HEK293 (cell line): ENCODE measurements at regions not wholly inside any gene's neighbourhood (a gene's known extent, or its start where the extent isn't known, plus 50 kb on each side); places are given as distances from the start of the nearest gene placed in this dataset.
A peak's percentile ranks its signal among the peaks of the same experiment; 100 is the strongest.

Experiments used
- CTCF ChIA-PET: fragments of 350-600 bp; formaldehyde crosslinking; extraction: SDS; loops from one replicate; lab custom pipeline; 2021; ENCODE audit warnings: antibody characterized with exemption; lab: Yijun Ruan, JAX
- POLR2A ChIA-PET: fragments of 300-600 bp; formaldehyde crosslinking; extraction: SDS; loops from one replicate; lab custom pipeline; 2020; ENCODE audit warnings: antibody characterized with exemption, inconsistent platforms; lab: Yijun Ruan, JAX
- H3K27ac ChIP-seq: fragments of 200-500 bp; sonication (Bioruptor generic); 2 replicates; pipeline ENCODE4 v1.5.1; 2014; ENCODE audit warnings: low read depth, low read length, control low read depth, inconsistent platforms; ENCODE audit errors: extremely low read depth
- H3K36me3 ChIP-seq, 2 experiments: fragments of 200-500 bp in 1 of 2; sonication (Bioruptor generic) in 1 of 2; 1 replicate in 1 of 2; 2 replicates in 1 of 2; pipeline ENCODE4 v1.5.1; 2014 to 2017; ENCODE audit warnings: inconsistent platforms in 2 of 2, low read length in 2 of 2; ENCODE audit not compliant: control insufficient read depth in 2 of 2, insufficient read depth in 1 of 2
- H3K4me1 ChIP-seq: fragments of 200-500 bp; sonication (Bioruptor generic); 2 replicates; pipeline ENCODE4 v1.5.1; 2014; ENCODE audit warnings: mild to moderate bottlenecking, low read length, inconsistent platforms; ENCODE audit not compliant: control insufficient read depth, insufficient read depth
- H3K4me3 ChIP-seq: 2 replicates; pipeline ENCODE4 v1.5.1; 2011; ENCODE audit warnings: low read depth, mild to moderate bottlenecking, control low read depth, low read length, moderate library complexity
- H3K9me3 ChIP-seq: fragments of 200-500 bp; sonication (Bioruptor generic); 2 replicates; pipeline ENCODE4 v1.5.1; 2014; ENCODE audit warnings: low read depth, low read length, inconsistent platforms; ENCODE audit not compliant: control insufficient read depth, insufficient read depth
- BCL11B ChIP-seq: fragments of 450-650 bp; formaldehyde crosslinking; IDR thresholded peaks from 2 replicates; pipeline ENCODE4 v1.5.1; 2016; ENCODE audit warnings: low read depth, missing biosample characterization, missing genetic modification characterization
- EGR2 ChIP-seq: fragments of 450-650 bp; formaldehyde crosslinking; IDR thresholded peaks from 2 replicates; pipeline ENCODE4 v1.5.1; 2016; ENCODE audit warnings: low read depth, missing biosample characterization, missing genetic modification characterization
- KLF1 ChIP-seq: fragments of 450-650 bp; formaldehyde crosslinking; IDR thresholded peaks from 2 replicates; pipeline ENCODE4 v1.5.1; 2016; ENCODE audit warnings: missing biosample characterization, missing genetic modification characterization
- OVOL3 ChIP-seq: fragments of 450-650 bp; formaldehyde crosslinking; IDR thresholded peaks from 2 replicates; pipeline ENCODE4 v1.5.1; 2016; ENCODE audit warnings: missing biosample characterization, missing genetic modification characterization
- PBX3 ChIP-seq: sonication (generic); formaldehyde crosslinking; IDR thresholded peaks from 2 replicates; pipeline ENCODE4 v1.8.1; 2022; ENCODE audit warnings: mild to moderate bottlenecking, moderate library complexity, missing genetic modification reagents
- YY2 ChIP-seq: fragments of 450-650 bp; formaldehyde crosslinking; IDR thresholded peaks from 2 replicates; pipeline ENCODE4 v1.5.1; 2016; ENCODE audit warnings: missing biosample characterization, missing genetic modification characterization
- ZBTB49 ChIP-seq: fragments of 450-650 bp; formaldehyde crosslinking; IDR thresholded peaks from 2 replicates; pipeline ENCODE4 v1.5.1; 2016; ENCODE audit warnings: missing biosample characterization, missing genetic modification characterization, low read depth
- ZFHX2 ChIP-seq: fragments of 450-650 bp; formaldehyde crosslinking; conservative IDR thresholded peaks from 2 replicates; pipeline ENCODE4 v1.5.1; 2016; ENCODE audit warnings: missing biosample characterization, missing genetic modification characterization
- ZNF138 ChIP-seq: fragments of 450-650 bp; formaldehyde crosslinking; IDR thresholded peaks from 2 replicates; pipeline ENCODE4 v1.5.1; 2016; ENCODE audit warnings: missing biosample characterization, missing genetic modification characterization, borderline replicate concordance
- ZNF16 ChIP-seq: fragments of 450-650 bp; formaldehyde crosslinking; IDR thresholded peaks from 2 replicates; pipeline ENCODE4 v1.5.1; 2016; ENCODE audit warnings: low read depth, missing biosample characterization, missing genetic modification characterization
- ZNF202 ChIP-seq: fragments of 450-650 bp; formaldehyde crosslinking; IDR thresholded peaks from 2 replicates; pipeline ENCODE4 v1.5.1; 2016; ENCODE audit warnings: missing biosample characterization, missing genetic modification characterization, borderline replicate concordance
- ZNF214 ChIP-seq: fragments of 450-650 bp; formaldehyde crosslinking; IDR thresholded peaks from 2 replicates; pipeline ENCODE4 v1.5.1; 2017; ENCODE audit warnings: missing biosample characterization, mild to moderate bottlenecking, missing genetic modification characterization, borderline replicate concordance
- ZNF302 ChIP-seq: fragments of 450-650 bp; formaldehyde crosslinking; IDR thresholded peaks from 2 replicates; pipeline ENCODE4 v1.5.1; 2016; ENCODE audit warnings: missing biosample characterization, missing genetic modification characterization, low read depth
- ZNF521 ChIP-seq: fragments of 450-650 bp; formaldehyde crosslinking; IDR thresholded peaks from 2 replicates; pipeline ENCODE4 v1.5.1; 2017; ENCODE audit warnings: missing biosample characterization, mild to moderate bottlenecking, missing genetic modification characterization
- ZNF571 ChIP-seq: fragments of 450-650 bp; formaldehyde crosslinking; IDR thresholded peaks from 2 replicates; pipeline ENCODE4 v1.5.0; 2017; ENCODE audit warnings: missing biosample characterization, missing genetic modification characterization
- ZNF621 ChIP-seq: fragments of 450-650 bp; formaldehyde crosslinking; IDR thresholded peaks from 2 replicates; pipeline ENCODE4 v1.5.1; 2017; ENCODE audit warnings: missing biosample characterization, missing genetic modification characterization
- ZNF623 ChIP-seq: fragments of 450-650 bp; formaldehyde crosslinking; IDR thresholded peaks from 2 replicates; pipeline ENCODE4 v1.5.1; 2016; ENCODE audit warnings: missing biosample characterization, missing genetic modification characterization
- ZNF654 ChIP-seq: fragments of 450-650 bp; formaldehyde crosslinking; IDR thresholded peaks from 2 replicates; pipeline ENCODE4 v1.5.1; 2016; ENCODE audit warnings: low read depth, missing biosample characterization, missing genetic modification characterization
- ZNF76 ChIP-seq: fragments of 450-650 bp; formaldehyde crosslinking; IDR thresholded peaks from 2 replicates; pipeline ENCODE4; 2016; ENCODE audit warnings: low read depth, missing biosample characterization, missing genetic modification characterization, borderline replicate concordance
- TF ChIP-seq, protein P1 (sequence below): fragments of 450-650 bp; formaldehyde crosslinking; IDR thresholded peaks from 2 replicates; pipeline ENCODE4 v1.5.1; 2016; ENCODE audit warnings: missing biosample characterization, missing genetic modification characterization
- TF ChIP-seq, protein P2 (sequence below): fragments of 450-650 bp; formaldehyde crosslinking; IDR thresholded peaks from 2 replicates; pipeline ENCODE4 v1.5.1; 2016; ENCODE audit warnings: missing biosample characterization, missing genetic modification characterization, borderline replicate concordance

GRCh38 chr4:19224820-19225219 is 1026.9 kb upstream of the SLIT2 start:
- no peaks in the 10 kb centered on the region for H3K9me3 ChIP-seq
- TF ChIP-seq ZNF302 (tag by site-specific recombination) (no peak), KLF1 (tag by site-specific recombination) (no peak), OVOL3 (tag by site-specific recombination) (no peak), ZNF571 (tag by site-specific recombination) (no peak), ZNF76 (tag by site-specific recombination) (no peak), ZNF654 (peak; percentile 47)
- no peak overlapping the region for H3K4me3 ChIP-seq
- ChIA-PET POLR2A (no interaction called here), CTCF (interaction anchor here (0.7 to 1.5 kb wide), 4 partner anchors 146 to 1041 kb away, joined by 3 to 10 read pairs (median 3); no protein-coding TSS in a partner anchor)
- no peaks in the 10 kb centered on the region for H3K36me3 ChIP-seq
- no peaks in the 10 kb centered on the region for H3K4me1 ChIP-seq
- H3K27ac ChIP-seq, result no peak overlapping the region

DNA sequence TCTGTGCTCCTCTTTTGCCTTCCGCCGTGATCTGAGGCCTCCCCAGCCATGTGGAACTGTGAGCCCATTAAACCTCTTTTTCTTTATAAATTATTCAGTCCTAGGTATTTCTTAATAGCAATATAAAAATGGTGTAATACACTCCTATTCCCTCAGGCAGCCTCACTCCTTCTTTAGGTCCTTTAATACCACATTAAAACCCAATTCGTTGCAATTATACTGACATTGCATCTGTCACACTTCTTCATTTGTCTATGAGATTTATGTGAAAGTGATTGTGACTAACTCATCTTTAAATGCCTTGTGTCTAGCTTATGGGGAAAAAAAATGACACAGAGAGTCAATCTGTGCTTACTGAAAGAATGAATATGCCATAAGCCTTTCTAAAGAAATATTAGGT is 1035.2 kb upstream of the SLIT2 start:
- no peak overlapping the region for H3K4me3 ChIP-seq
- CTCF ChIA-PET, result no interaction called here
- no peaks in the 10 kb centered on the region for H3K36me3 ChIP-seq
- no peak overlapping the region for H3K27ac ChIP-seq
- no peaks in the 10 kb centered on the region for H3K4me1 ChIP-seq
- no peak for TF ChIP-seq ZFHX2 (tag by site-specific recombination)
- no peak for TF ChIP-seq ZNF521 (tag by site-specific recombination)
- no peak for TF ChIP-seq ZNF202 (tag by site-specific recombination)
- TF ChIP-seq EGR2 (tag by site-specific recombination), result no peak
- no peak for TF ChIP-seq ZNF214 (tag by site-specific recombination)
- H3K9me3 ChIP-seq, result no peaks in the 10 kb centered on the region
- POLR2A ChIA-PET, result no interaction called here

- ChIA-PET CTCF (no interaction called here), POLR2A (no interaction called here)
- no peaks in the 10 kb centered on the region for H3K36me3 ChIP-seq
- TF ChIP-seq, protein P1, sequence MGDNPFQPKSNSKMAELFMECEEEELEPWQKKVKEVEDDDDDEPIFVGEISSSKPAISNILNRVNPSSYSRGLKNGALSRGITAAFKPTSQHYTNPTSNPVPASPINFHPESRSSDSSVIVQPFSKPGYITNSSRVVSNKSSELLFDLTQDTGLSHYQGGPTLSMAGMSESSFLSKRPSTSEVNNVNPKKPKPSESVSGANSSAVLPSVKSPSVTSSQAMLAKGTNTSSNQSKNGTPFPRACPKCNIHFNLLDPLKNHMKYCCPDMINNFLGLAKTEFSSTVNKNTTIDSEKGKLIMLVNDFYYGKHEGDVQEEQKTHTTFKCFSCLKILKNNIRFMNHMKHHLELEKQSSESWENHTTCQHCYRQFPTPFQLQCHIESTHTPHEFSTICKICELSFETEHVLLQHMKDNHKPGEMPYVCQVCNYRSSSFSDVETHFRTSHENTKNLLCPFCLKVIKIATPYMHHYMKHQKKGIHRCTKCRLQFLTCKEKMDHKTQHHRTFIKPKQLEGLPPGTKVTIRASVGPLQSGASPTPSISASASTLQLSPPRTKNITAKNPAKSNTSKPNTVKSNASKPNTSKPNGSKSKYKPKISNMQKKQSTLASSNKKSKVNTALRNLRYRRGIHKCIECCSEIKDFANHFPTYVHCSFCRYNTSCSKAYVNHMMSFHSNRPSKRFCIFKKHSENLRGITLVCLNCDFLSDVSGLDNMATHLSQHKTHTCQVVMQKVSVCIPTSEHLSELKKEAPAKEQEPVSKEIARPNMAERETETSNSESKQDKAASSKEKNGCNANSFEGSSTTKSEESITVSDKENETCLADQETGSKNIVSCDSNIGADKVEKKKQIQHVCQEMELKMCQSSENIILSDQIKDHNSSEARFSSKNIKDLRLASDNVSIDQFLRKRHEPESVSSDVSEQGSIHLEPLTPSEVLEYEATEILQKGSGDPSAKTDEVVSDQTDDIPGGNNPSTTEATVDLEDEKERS (tag by site-specific recombination), result no peak
- TF ChIP-seq PBX3 (CRISPR knock-in tag) (no peak), ZNF623 (tag by site-specific recombination) (no peak), ZBTB49 (tag by site-specific recombination) (no peak), ZNF16 (tag by site-specific recombination) (no peak), ZNF621 (tag by site-specific recombination) (no peak), ZNF138 (tag by site-specific recombination) (no peak), BCL11B (tag by site-specific recombination) (no peak), YY2 (no peak)
- TF ChIP-seq, protein P2, sequence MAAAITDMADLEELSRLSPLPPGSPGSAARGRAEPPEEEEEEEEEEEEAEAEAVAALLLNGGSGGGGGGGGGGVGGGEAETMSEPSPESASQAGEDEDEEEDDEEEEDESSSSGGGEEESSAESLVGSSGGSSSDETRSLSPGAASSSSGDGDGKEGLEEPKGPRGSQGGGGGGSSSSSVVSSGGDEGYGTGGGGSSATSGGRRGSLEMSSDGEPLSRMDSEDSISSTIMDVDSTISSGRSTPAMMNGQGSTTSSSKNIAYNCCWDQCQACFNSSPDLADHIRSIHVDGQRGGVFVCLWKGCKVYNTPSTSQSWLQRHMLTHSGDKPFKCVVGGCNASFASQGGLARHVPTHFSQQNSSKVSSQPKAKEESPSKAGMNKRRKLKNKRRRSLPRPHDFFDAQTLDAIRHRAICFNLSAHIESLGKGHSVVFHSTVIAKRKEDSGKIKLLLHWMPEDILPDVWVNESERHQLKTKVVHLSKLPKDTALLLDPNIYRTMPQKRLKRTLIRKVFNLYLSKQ, result no peak
Measured at GRCh38 chr4:19214591-19215186, 1037.0 kb upstream of the SLIT2 start.

More at GRCh38 chr4:19214591-19215186, 1037.0 kb upstream of the SLIT2 start:
- Histone ChIP-seq H3K4me1 (no peaks in the 10 kb centered on the region), H3K27ac (no peak overlapping the region), H3K4me3 (no peak overlapping the region), H3K9me3 (no peaks in the 10 kb centered on the region)
